ENCODE measurements at regions not wholly inside any gene's neighbourhood (a gene's known extent, or its start where the extent isn't known, plus 50 kb on each side); places are given as distances from the start of the nearest gene placed in this dataset.

- in situ Hi-C loops (cut with HindIII; ENCODE audit: low sequenced_read_pairs): no loop called here
- no peak for TF ChIP-seq CTCF (IDR thresholded peaks at IDR 0.05; ENCODE audit: low read depth, low read length, missing control alignments)
- DNase-seq (ENCODE audit: low read depth): no peak
- H3K4me3 ChIP-seq (ENCODE audit: low read depth, low read length): no peak overlapping the region
Measured at GRCh38 chr14:34126586-34126985, 175.7 kb upstream of the EGLN3 start.

GRCh38 chr14:34124585-34124984 is 173.7 kb upstream of the EGLN3 start:
- no peak overlapping the region for H3K4me3 ChIP-seq (ENCODE audit: low read depth, low read length)
- DNase-seq (ENCODE audit: low read depth): no peak
- in situ Hi-C loops (cut with HindIII; ENCODE audit: low sequenced_read_pairs): no loop called here
- no peak for TF ChIP-seq CTCF (IDR thresholded peaks at IDR 0.05; ENCODE audit: low read depth, low read length, missing control alignments)

- in situ Hi-C loops (cut with HindIII; ENCODE audit: low sequenced_read_pairs): no loop called here
- no peak for DNase-seq (ENCODE audit: low read depth)
- no peak for TF ChIP-seq CTCF (IDR thresholded peaks at IDR 0.05; ENCODE audit: low read depth, low read length, missing control alignments)
- no peak overlapping the region for H3K4me3 ChIP-seq (ENCODE audit: low read depth, low read length)
Measured at GRCh38 chr14:34122650-34123049, 171.8 kb upstream of the EGLN3 start.

- in situ Hi-C loops (cut with HindIII; ENCODE audit: low sequenced_read_pairs): no loop called here
- TF ChIP-seq CTCF (IDR thresholded peaks at IDR 0.05; ENCODE audit: low read depth, low read length, missing control alignments): no peak
- no peak overlapping the region for H3K4me3 ChIP-seq (ENCODE audit: low read depth, low read length)
- no peak for DNase-seq (ENCODE audit: low read depth)
Measured at GRCh38 chr14:34122081-34122480, 171.2 kb upstream of the EGLN3 start.

GRCh38 chr14:34120185-34120977 is 169.5 kb upstream of the EGLN3 start:
- TF ChIP-seq CTCF (IDR thresholded peaks at IDR 0.05; ENCODE audit: low read depth, low read length, missing control alignments): no peak
- H3K4me3 ChIP-seq (ENCODE audit: low read depth, low read length): no peak overlapping the region
- DNase-seq (ENCODE audit: low read depth): no peak
- in situ Hi-C loops (cut with HindIII; ENCODE audit: low sequenced_read_pairs): no loop called here

- TF ChIP-seq CTCF (IDR thresholded peaks at IDR 0.05; ENCODE audit: low read depth, low read length, missing control alignments): no peak
- no peak overlapping the region for H3K4me3 ChIP-seq (ENCODE audit: low read depth, low read length)
- no peak for DNase-seq (ENCODE audit: low read depth)
- in situ Hi-C loops (cut with HindIII; ENCODE audit: low sequenced_read_pairs): no loop called here
Measured at GRCh38 chr14:34119107-34119858, 168.4 kb upstream of the EGLN3 start.
